Ovary (tissue), 7 donors: ENCODE measurements at regions not wholly inside any gene's neighbourhood (a gene's known extent, or its start where the extent isn't known, plus 50 kb on each side); places are given as distances from the start of the nearest gene placed in this dataset.

ENCODE experiments used
- DNase-seq, 5 donors: peaks; one replicate each; pipeline ENCODE4 v3.0.0-alpha.2; 2019 to 2020
- H3K27ac ChIP-seq, 2 donors: fragments of 200-600 bp; one replicate each; pipeline versions ENCODE4 v1.5.1 to v1.8.0; 2019 to 2022
- H3K27me3 ChIP-seq: fragments of 200-600 bp; one replicate; pipeline ENCODE4 v1.8.0; 2022
- H3K36me3 ChIP-seq: fragments of 200-600 bp; sonication (generic); one replicate; pipeline ENCODE4 v1.5.1; 2019
- H3K4me1 ChIP-seq: one replicate; pipeline ENCODE4 v1.8.1; 2013; ENCODE audit warnings: mild to moderate bottlenecking, moderate library complexity; ENCODE audit not compliant: insufficient read depth
- H3K4me3 ChIP-seq: fragments of 200-600 bp; sonication (generic); one replicate; pipeline ENCODE4 v1.5.1; 2017
- H3K9me3 ChIP-seq, 2 donors: fragments of 200-600 bp in 1 of 2; sonication (generic) in 1 of 2; one replicate each; pipeline versions ENCODE4 v1.5.1 to v1.8.1; 2013 to 2019; ENCODE audit warnings: mild to moderate bottlenecking in 1 of 2, moderate library complexity in 1 of 2
- EP300 ChIP-seq: sonication (generic); formaldehyde crosslinking; IDR thresholded peaks from one replicate; pipeline ENCODE4 v1.6.1; 2017; ENCODE audit warnings: antibody characterized with exemption
- POLR2A ChIP-seq: fragments of 450-650 bp; IDR thresholded peaks from one replicate; pipeline ENCODE4 v1.6.1; 2017; ENCODE audit warnings: antibody characterized with exemption, mild to moderate bottlenecking, moderate library complexity
- WGBS, 3 donors: extraction: QIAGEN DNeasy Blood & Tissue Kit in 1 of 3; methylation state at CpG; one replicate each; pipeline versions ENCODE4 v1.1.5 to v1.1.7; 2013 to 2017; 5-methylcytosine and 5-hydroxymethylcytosine counted together
- intact Hi-C, 4 donors: fragments of 100-400 bp; cut with DNase I; formaldehyde crosslinking; loops; one replicate each; pipeline versions ENCODE4 v1.11.0 to v1.15.1; 2022 to 2023
- TF ChIP-seq, protein P1 (sequence below), 3 donors: fragments of 450-650 bp in 2 of 3; fragments of 200-600 bp in 1 of 3; IDR thresholded peaks; one replicate each; pipeline versions ENCODE4 v1.5.1 to v1.8.0; 2016 to 2022; ENCODE audit warnings: antibody characterized with exemption in 3 of 3, mild to moderate bottlenecking in 1 of 3
- donor health status: DM: no; HTN: no; CAD: no; lungs with moderate emphysema.
- donor health status: DM: no; HTN: no; CAD: no.
- donor health status: Bipolar disorder and iron deficiency.
- donor health status: DM: no; HTN: no; CAD: no.
- donor health status: DM: yes; HTN: yes; CAD: no.

GRCh38 chr6:79801362-79801761 is 146.0 kb downstream of the ELOVL4 start:
- H3K9me3 ChIP-seq: no peaks in the 10 kb centered on the region
- no peaks in the 10 kb centered on the region for H3K36me3 ChIP-seq
- H3K4me1 ChIP-seq: no peaks in the 10 kb centered on the region
- DNase-seq: no peak
- H3K4me3 ChIP-seq: no peak overlapping the region
- no peaks in the 10 kb centered on the region for H3K27me3 ChIP-seq
- no peak overlapping the region for H3K27ac ChIP-seq
- TF ChIP-seq POLR2A (no peak), EP300 (no peak)
- TF ChIP-seq, protein P1, sequence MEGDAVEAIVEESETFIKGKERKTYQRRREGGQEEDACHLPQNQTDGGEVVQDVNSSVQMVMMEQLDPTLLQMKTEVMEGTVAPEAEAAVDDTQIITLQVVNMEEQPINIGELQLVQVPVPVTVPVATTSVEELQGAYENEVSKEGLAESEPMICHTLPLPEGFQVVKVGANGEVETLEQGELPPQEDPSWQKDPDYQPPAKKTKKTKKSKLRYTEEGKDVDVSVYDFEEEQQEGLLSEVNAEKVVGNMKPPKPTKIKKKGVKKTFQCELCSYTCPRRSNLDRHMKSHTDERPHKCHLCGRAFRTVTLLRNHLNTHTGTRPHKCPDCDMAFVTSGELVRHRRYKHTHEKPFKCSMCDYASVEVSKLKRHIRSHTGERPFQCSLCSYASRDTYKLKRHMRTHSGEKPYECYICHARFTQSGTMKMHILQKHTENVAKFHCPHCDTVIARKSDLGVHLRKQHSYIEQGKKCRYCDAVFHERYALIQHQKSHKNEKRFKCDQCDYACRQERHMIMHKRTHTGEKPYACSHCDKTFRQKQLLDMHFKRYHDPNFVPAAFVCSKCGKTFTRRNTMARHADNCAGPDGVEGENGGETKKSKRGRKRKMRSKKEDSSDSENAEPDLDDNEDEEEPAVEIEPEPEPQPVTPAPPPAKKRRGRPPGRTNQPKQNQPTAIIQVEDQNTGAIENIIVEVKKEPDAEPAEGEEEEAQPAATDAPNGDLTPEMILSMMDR (IDR thresholded peaks at IDR 0.05): no peak
- intact Hi-C loops: no loop called here

- H3K4me1 ChIP-seq: no peaks in the 10 kb centered on the region
- H3K27ac ChIP-seq: no peak overlapping the region
- H3K27me3 ChIP-seq: no peaks in the 10 kb centered on the region
- WGBS, 3 donors: 40 to 48% (median 47%) methylated on average over 2 of the region's 2 CpGs
- H3K9me3 ChIP-seq: no peaks in the 10 kb centered on the region
- no peak overlapping the region for H3K4me3 ChIP-seq
- TF ChIP-seq POLR2A: no peak
- TF ChIP-seq EP300: no peak
- TF ChIP-seq, protein P1 (IDR thresholded peaks at IDR 0.05): no peak
- DNase-seq: no peak
- intact Hi-C loops: no loop called here
- H3K36me3 ChIP-seq: no peaks in the 10 kb centered on the region
Observed at GRCh38 chr6:79798841-79799240, 148.5 kb downstream of the ELOVL4 start.

DNA sequence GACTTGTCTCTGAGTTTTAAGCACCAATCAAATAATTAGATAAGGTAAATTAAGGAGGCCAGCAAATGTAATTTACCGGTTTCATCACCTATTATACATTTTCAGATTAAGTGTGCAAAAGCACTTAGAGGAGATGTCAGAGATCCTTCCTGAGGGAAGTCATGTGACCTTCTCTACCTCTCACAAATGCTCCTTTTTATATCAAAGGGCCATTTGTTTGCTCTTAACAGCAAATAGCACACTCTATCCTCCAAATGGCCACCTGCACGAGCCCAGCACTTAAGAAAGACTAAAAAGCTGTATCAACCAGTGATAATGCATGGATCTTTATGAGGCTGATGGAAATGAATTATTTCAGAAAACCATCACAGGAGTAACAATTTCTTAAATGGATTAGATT is 149.4 kb downstream of the ELOVL4 start:
- Histone ChIP-seq H3K9me3 (no peaks in the 10 kb centered on the region), H3K27ac (no peak overlapping the region), H3K27me3 (no peaks in the 10 kb centered on the region), H3K4me1 (no peaks in the 10 kb centered on the region), H3K4me3 (no peak overlapping the region), H3K36me3 (no peaks in the 10 kb centered on the region)
- intact Hi-C loops: no loop called here
- 75 to 82% (median 77%) methylated on average over 2 of the region's 2 CpGs for WGBS, 3 donors
- no peak for TF ChIP-seq POLR2A
- no peak for TF ChIP-seq EP300
- TF ChIP-seq, protein P1 (IDR thresholded peaks at IDR 0.05): no peak
- DNase-seq: no peak

DNA sequence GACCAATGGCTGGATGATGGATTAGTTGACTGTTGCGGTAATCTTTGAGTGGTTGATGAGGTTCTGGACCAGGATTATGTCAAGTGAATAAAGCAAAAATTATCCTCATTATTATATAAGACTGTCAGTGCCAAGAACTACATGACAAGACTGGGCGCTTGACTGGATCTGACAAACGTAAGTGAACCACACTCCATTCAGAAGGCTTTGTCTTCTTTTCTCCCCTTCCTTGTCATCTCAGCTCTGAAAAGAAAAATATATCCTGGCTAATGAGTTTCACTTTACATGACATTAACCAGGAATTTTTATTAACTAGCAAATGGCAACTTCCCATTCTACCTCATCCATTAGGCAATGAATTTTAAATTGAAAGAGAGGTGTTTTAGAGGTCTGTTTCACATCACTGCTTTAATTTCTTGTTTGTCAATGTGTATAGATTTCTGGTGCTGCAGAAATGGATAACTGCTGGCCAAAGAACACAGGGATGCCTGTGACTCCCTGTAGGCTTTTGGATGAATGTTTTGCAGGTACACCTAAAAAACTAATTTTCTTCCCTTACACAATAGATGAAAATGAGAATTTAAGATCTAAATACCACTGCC is 150.1 kb downstream of the ELOVL4 start:
- WGBS, 3 donors: 91 to 94% (median 91%) methylated on average over 3 of the region's 3 CpGs
- no peak overlapping the region for H3K4me3 ChIP-seq
- TF ChIP-seq, protein P1 (IDR thresholded peaks at IDR 0.05): no peak
- TF ChIP-seq POLR2A: no peak
- no peak for TF ChIP-seq EP300
- intact Hi-C loops: no loop called here
- no peak for DNase-seq
- H3K27ac ChIP-seq: no peak overlapping the region
- no peaks in the 10 kb centered on the region for H3K36me3 ChIP-seq
- H3K27me3 ChIP-seq: no peaks in the 10 kb centered on the region
- no peaks in the 10 kb centered on the region for H3K4me1 ChIP-seq
- no peaks in the 10 kb centered on the region for H3K9me3 ChIP-seq
